ENCODE measurements at regions not wholly inside any gene's neighbourhood (a gene's known extent, or its start where the extent isn't known, plus 50 kb on each side); places are given as distances from the start of the nearest gene placed in this dataset.
"Not testable (repeated sequence)": the region's sequence is repeated elsewhere in the genome, so short reads cannot be mapped to it uniquely, and the experiment has no call there.

DNA sequence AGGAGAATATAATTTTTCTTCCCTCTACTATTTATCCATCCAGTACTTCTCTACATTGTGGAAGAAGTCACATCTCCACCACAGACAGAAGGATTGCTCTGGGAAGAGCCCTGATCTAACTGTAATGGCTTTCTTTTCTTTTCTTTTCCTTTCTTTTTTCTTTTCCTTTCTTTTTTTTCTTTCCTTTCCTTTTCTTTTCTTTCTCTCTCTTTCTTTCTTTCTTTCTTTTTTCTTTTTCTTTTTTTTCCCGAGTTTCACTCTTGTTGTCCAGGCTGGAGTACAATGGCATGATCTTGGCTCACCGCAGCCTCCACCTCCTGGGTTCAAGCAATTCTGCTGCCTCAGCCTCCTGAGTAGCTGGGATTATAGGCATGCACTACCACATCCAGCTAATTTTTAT lies 131.7 kb downstream of the KLF6 start:
- not testable (repeated sequence) for TF ChIP-seq ZFP30 (CRISPR knock-in tag; IDR thresholded peaks at IDR 0.05); OSR1 (CRISPR knock-in tag; IDR thresholded peaks at IDR 0.05); PPARA (CRISPR knock-in tag; IDR thresholded peaks at IDR 0.05; ENCODE audit: borderline replicate concordance)
- TF ChIP-seq, protein P1, sequence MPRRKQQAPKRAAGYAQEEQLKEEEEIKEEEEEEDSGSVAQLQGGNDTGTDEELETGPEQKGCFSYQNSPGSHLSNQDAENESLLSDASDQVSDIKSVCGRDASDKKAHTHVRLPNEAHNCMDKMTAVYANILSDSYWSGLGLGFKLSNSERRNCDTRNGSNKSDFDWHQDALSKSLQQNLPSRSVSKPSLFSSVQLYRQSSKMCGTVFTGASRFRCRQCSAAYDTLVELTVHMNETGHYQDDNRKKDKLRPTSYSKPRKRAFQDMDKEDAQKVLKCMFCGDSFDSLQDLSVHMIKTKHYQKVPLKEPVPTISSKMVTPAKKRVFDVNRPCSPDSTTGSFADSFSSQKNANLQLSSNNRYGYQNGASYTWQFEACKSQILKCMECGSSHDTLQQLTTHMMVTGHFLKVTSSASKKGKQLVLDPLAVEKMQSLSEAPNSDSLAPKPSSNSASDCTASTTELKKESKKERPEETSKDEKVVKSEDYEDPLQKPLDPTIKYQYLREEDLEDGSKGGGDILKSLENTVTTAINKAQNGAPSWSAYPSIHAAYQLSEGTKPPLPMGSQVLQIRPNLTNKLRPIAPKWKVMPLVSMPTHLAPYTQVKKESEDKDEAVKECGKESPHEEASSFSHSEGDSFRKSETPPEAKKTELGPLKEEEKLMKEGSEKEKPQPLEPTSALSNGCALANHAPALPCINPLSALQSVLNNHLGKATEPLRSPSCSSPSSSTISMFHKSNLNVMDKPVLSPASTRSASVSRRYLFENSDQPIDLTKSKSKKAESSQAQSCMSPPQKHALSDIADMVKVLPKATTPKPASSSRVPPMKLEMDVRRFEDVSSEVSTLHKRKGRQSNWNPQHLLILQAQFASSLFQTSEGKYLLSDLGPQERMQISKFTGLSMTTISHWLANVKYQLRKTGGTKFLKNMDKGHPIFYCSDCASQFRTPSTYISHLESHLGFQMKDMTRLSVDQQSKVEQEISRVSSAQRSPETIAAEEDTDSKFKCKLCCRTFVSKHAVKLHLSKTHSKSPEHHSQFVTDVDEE (CRISPR knock-in tag; IDR thresholded peaks at IDR 0.05): not testable (repeated sequence)
